PFSK-1 (cell line): ENCODE measurements at regions not wholly inside any gene's neighbourhood (a gene's known extent, or its start where the extent isn't known, plus 50 kb on each side); places are given as distances from the start of the nearest gene placed in this dataset.

Experiments used
- FOXP2 ChIP-seq: optimal IDR thresholded peaks from 2 replicates; pipeline ENCODE3; 2011; ENCODE audit warnings: borderline replicate concordance, control low read depth, inconsistent platforms; ENCODE audit not compliant: insufficient read depth; ENCODE audit errors: extremely low read length, extremely low read depth
- POLR2AphosphoS5 ChIP-seq: IDR thresholded peaks from 2 replicates; pipeline ENCODE4 v1.6.1; 2012; ENCODE audit warnings: low read depth, mild to moderate bottlenecking, control low read depth, low read length, moderate library complexity
- SIN3A ChIP-seq: IDR thresholded peaks from 2 replicates; pipeline ENCODE4 v1.6.1; 2012; ENCODE audit warnings: mild to moderate bottlenecking, low read length, moderate library complexity, borderline replicate concordance; ENCODE audit not compliant: insufficient read depth
- TAF1 ChIP-seq: IDR thresholded peaks from 2 replicates; pipeline ENCODE4 v1.6.1; 2012; ENCODE audit warnings: low read length, control low read depth, borderline replicate concordance; ENCODE audit not compliant: insufficient read depth
- TF ChIP-seq, protein P1 (sequence below), 2 experiments: IDR thresholded peaks; 2 replicates each; pipeline versions ENCODE4 v1.6.1 to v1.8.0; 2011 to 2012; ENCODE audit warnings: low read depth in 2 of 2, low read length in 2 of 2, control low read depth in 1 of 2, inconsistent platforms in 1 of 2, mild to moderate bottlenecking in 1 of 2, moderate library complexity in 1 of 2; ENCODE audit not compliant: insufficient read depth in 1 of 2

DNA sequence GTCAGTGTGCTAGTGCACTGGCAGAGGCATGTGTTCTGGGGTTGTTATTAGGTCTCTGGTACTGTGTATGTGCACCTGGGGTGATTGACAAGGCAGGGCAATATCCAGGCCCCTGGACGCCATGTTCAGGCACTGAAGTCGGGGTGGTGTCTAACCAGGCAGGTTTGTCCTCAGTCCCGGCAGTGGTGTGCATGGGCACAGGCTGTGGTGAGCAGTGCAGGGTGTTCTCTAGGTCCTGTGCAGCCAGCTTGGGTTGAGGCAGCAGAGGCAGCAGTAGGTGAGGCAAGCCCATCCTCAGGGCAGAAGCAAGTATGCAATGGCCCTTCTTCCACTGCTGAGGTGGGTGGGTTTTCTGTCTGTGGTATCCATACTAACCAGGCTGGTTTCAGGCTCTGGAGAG is 252.3 kb upstream of the LRRC7 start:
- TF ChIP-seq, protein P1, sequence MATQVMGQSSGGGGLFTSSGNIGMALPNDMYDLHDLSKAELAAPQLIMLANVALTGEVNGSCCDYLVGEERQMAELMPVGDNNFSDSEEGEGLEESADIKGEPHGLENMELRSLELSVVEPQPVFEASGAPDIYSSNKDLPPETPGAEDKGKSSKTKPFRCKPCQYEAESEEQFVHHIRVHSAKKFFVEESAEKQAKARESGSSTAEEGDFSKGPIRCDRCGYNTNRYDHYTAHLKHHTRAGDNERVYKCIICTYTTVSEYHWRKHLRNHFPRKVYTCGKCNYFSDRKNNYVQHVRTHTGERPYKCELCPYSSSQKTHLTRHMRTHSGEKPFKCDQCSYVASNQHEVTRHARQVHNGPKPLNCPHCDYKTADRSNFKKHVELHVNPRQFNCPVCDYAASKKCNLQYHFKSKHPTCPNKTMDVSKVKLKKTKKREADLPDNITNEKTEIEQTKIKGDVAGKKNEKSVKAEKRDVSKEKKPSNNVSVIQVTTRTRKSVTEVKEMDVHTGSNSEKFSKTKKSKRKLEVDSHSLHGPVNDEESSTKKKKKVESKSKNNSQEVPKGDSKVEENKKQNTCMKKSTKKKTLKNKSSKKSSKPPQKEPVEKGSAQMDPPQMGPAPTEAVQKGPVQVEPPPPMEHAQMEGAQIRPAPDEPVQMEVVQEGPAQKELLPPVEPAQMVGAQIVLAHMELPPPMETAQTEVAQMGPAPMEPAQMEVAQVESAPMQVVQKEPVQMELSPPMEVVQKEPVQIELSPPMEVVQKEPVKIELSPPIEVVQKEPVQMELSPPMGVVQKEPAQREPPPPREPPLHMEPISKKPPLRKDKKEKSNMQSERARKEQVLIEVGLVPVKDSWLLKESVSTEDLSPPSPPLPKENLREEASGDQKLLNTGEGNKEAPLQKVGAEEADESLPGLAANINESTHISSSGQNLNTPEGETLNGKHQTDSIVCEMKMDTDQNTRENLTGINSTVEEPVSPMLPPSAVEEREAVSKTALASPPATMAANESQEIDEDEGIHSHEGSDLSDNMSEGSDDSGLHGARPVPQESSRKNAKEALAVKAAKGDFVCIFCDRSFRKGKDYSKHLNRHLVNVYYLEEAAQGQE (IDR thresholded peaks at IDR 0.05; ENCODE audit: insufficient read depth in 1 of 2, low read depth in 2 of 2, low read length in 2 of 2), result no peak
- TF ChIP-seq SIN3A (no peak), TAF1 (no peak), POLR2AphosphoS5 (no peak), FOXP2 (no peak)

DNA sequence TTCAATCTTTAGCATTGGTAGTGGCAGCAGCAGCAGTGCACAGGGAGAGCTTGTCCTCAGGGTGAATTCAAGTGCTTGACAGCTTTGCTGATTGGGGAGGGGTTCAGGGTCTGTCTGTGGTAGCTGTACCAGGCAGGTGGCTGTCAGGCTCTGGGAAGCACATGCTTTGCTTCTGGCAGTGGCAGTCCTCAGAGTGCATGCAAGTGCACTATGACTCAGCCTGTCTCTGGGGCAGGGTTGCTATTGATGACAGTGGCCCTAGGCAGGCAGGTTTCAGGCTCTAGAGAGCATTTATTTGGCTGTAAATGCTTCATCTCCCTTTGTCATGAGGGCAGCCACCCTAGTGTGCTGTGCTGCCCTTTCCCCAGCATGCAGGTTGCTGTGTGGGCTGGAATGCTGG is 251.9 kb upstream of the LRRC7 start:
- TF ChIP-seq, protein P1 (IDR thresholded peaks at IDR 0.05; ENCODE audit: insufficient read depth in 1 of 2, low read depth in 2 of 2, low read length in 2 of 2), result no peak
- TF ChIP-seq TAF1 (no peak), SIN3A (no peak), FOXP2 (no peak), POLR2AphosphoS5 (no peak)

GRCh38 chr1:69319287-69319686 is 248.4 kb upstream of the LRRC7 start:
- TF ChIP-seq SIN3A (no peak), TAF1 (no peak), POLR2AphosphoS5 (no peak), FOXP2 (no peak)
- TF ChIP-seq, protein P1 (IDR thresholded peaks at IDR 0.05; ENCODE audit: insufficient read depth in 1 of 2, low read depth in 2 of 2, low read length in 2 of 2), result no peak

GRCh38 chr1:69320757-69321211 is 246.9 kb upstream of the LRRC7 start:
- TF ChIP-seq, protein P1 (IDR thresholded peaks at IDR 0.05; ENCODE audit: insufficient read depth in 1 of 2, low read depth in 2 of 2, low read length in 2 of 2), result no peak
- TF ChIP-seq POLR2AphosphoS5 (no peak), TAF1 (no peak)

- no peak for TF ChIP-seq SIN3A
- TF ChIP-seq, protein P1 (IDR thresholded peaks at IDR 0.05; ENCODE audit: insufficient read depth in 1 of 2, low read depth in 2 of 2, low read length in 2 of 2), result no peak
- TF ChIP-seq TAF1, result no peak
- no peak for TF ChIP-seq FOXP2
- no peak for TF ChIP-seq POLR2AphosphoS5
Measured at GRCh38 chr1:69321311-69321710, 246.4 kb upstream of the LRRC7 start.
